ENCODE measurements at regions not wholly inside any gene's neighbourhood (a gene's known extent, or its start where the extent isn't known, plus 50 kb on each side); places are given as distances from the start of the nearest gene placed in this dataset.
"Not testable (repeated sequence)": the region's sequence is repeated elsewhere in the genome, so short reads cannot be mapped to it uniquely, and the experiment has no call there.

GRCh38 chr2:139685090-139685983 is 905.1 kb upstream of the NXPH2 start:
- no peak for DNase-seq

- DNase-seq: no peak
Measured at GRCh38 chr2:139684286-139684860, 904.2 kb upstream of the NXPH2 start.

- DNase-seq: no peak
Measured at GRCh38 chr2:139674577-139674976, 894.4 kb upstream of the NXPH2 start.

- DNase-seq: not testable (repeated sequence)
Measured at GRCh38 chr2:139673447-139673846, 893.3 kb upstream of the NXPH2 start.

- DNase-seq: no peak
Measured at GRCh38 chr2:139669675-139670074, 889.5 kb upstream of the NXPH2 start.

GRCh38 chr2:139652385-139652784 is 872.2 kb upstream of the NXPH2 start:
- no peak for DNase-seq

- DNase-seq: no peak
Measured at GRCh38 chr2:139645617-139646016, 865.4 kb upstream of the NXPH2 start.

- DNase-seq: no peak
Measured at GRCh38 chr2:139643139-139643538, 862.9 kb upstream of the NXPH2 start.

- DNase-seq: no peak
Measured at GRCh38 chr2:139631966-139632365, 851.8 kb upstream of the NXPH2 start.

GRCh38 chr2:139628931-139629330 is 848.7 kb upstream of the NXPH2 start:
- no peak for DNase-seq

GRCh38 chr2:139626128-139626527 is 845.9 kb upstream of the NXPH2 start:
- DNase-seq: no peak

- no peak for DNase-seq
Measured at GRCh38 chr2:139622691-139623090, 842.5 kb upstream of the NXPH2 start.

GRCh38 chr2:139617747-139618146 is 837.6 kb upstream of the NXPH2 start:
- no peak for DNase-seq

GRCh38 chr2:139613264-139613663 is 833.1 kb upstream of the NXPH2 start:
- no peak for DNase-seq

GRCh38 chr2:139610512-139610911 is 830.3 kb upstream of the NXPH2 start:
- no peak for DNase-seq

GRCh38 chr2:139609109-139609508 is 828.9 kb upstream of the NXPH2 start:
- no peak for DNase-seq

- DNase-seq: no peak
Measured at GRCh38 chr2:139605668-139606067, 825.5 kb upstream of the NXPH2 start.

GRCh38 chr2:139600166-139600565 is 820.0 kb upstream of the NXPH2 start:
- no peak for DNase-seq

GRCh38 chr2:139585101-139585500 is 804.9 kb upstream of the NXPH2 start:
- DNase-seq: no peak

- no peak for DNase-seq
Measured at GRCh38 chr2:139574371-139574770, 794.2 kb upstream of the NXPH2 start.

- DNase-seq: no peak
Measured at GRCh38 chr2:139556789-139557188, 776.6 kb upstream of the NXPH2 start.

- no peak for DNase-seq
Measured at GRCh38 chr2:139550873-139551272, 770.7 kb upstream of the NXPH2 start.

GRCh38 chr2:139550341-139550740 is 770.2 kb upstream of the NXPH2 start:
- no peak for DNase-seq

GRCh38 chr2:139544186-139544851 is 764.1 kb upstream of the NXPH2 start:
- DNase-seq: no peak

Measured in suppressor macrophage (primary cell).